SHP77 (cell line): ENCODE measurements at regions not wholly inside any gene's neighbourhood (a gene's known extent, or its start where the extent isn't known, plus 50 kb on each side); places are given as distances from the start of the nearest gene placed in this dataset.

ENCODE experiments used
- DNase-seq, 2 experiments: peaks; one replicate each; lab custom pipeline; 2025; lab: John Stamatoyannopoulos, UW

DNA sequence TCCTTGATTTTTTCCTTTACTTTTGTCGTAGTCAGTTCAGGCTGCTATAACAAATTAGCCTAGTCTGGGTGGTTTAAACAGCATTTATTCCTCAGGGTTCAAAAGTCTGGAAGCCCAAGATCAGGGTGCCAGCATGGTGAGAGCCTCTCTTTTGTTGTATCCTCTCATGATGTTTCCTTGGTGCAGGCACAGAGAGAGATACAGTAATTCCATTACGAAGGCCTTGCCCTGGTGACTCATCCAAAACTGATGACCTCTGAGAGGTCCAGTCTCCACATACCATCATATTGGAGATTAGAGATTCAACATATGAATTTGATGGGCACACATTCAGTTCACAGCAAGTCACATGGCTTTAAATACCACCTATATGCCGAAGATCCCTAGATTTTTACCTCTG lies 253.8 kb downstream of the CYRIA start:
- DNase-seq, result no peak

DNA sequence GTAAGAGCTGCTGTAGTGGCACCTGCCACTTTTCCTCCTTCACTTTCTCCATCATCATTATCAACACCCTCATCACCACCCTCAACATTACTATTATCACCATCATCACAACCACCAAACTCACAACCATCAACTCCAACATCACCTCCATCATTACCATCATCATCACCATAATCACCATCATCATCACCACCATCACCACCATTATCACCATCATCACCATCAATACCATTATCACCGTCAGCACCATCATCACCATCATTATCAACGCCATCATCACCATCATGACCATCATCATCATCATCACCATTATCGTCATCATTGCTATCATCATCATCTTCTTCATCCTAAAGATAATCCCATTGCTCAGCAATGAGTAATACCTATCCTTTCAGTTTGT lies 255.8 kb downstream of the CYRIA start:
- no peak for DNase-seq

DNA sequence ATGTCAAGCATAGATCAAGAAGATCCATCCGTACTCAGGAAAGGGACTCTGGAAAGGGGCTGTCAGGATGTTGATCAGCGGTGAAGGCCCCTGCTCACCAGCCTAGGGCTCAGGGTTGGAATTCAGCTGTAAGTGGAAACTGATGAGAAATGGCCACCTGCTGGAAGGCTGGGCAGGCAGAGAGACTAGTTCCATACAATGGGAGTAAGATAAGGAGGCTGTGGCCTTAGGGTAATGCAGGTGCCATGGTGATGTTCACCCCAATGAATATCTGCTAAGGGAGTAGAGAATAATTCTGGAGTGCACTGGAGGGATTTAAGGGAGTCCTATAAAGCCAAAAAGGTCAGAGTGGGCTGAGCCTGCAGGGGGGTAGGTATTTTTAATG lies 256.6 kb downstream of the CYRIA start:
- no peak for DNase-seq

DNA sequence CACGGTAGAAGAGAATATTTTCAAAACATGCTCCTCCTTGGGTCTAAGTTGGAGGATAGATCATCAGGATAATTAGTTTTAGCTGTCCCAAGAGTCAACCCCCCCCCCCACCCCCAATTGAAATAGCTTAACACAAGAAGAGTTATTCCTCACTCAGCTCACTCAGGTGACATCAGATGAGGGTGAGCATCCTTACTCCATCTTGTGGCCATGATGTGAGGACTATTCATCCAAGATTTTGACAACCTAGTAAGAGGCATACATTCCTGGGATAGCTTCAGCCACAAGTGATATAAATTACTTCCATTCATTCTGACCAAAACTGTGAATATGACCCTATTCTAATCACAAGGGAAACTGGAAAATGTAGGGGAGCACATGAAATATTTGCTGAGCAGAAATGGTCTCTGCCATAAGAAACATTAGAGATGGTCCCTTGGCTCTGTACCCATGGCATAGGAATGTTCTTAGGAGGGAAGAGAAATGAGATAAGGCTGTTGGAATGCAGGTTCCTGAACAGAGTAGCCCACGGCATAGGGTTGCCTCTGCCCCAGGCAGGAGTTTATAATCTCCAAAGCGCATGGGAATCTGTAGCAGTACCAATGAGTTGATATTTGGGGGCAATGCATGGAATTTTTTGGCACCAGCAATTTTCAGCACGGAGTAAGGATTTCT lies 257.2 kb downstream of the CYRIA start:
- DNase-seq, result no peak

DNA sequence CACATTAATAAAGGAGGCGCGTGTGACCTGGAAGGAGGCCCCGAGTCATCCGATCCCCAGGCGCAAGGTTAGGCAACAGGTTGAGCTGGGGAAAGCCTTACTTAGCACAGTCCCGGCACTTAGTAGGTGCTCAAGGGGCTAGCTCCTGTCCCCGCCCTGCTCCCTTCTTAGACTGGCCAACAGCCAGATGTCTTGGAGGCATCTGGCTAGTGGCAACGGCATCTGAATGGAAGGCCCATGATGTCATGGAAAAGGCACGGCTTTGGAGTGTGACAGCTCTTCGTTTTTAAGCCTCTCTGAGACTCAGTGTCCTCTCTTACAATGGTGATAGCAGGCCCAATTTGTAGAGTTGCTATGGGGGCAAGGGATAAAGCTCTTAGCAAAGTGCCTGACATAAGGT lies 258.3 kb downstream of the CYRIA start:
- DNase-seq, result no peak

DNA sequence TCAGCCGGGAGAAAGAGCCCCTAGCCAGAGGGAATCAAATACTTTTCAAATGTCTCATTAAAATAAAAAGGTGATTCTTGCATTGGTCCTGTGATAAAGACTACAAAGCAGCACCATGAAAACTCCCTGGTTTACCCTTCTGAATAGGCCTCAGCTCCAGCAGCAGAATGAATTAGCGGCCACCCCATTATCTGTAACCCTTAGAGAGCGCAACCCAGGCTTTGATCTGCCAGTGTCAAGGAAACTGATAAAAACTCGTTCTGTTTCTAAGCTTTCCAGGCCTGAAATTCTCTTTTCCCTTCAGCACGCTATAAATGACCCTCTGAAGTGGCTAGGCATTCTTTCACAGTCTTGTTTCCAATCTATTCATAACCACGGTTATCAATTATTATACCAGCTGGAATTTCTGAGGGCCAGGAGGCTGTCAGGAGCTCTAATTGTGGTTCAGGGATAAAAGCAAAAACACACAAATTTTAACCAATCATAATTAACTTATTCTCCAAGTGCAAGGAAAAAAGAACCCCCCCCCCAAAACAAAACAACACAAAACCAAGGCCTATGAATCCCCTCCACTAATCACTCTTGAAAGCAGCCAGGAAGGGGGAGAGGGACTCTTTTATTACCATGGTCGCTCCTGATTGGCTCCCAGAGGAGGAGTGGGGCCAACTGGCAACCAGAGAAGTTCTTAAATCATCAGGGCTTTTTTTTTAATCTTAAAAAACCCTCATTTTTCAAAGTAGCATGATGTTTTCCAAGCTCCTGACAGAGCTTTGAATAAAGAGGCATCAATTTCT lies 258.9 kb downstream of the CYRIA start:
- DNase-seq, result no peak

DNA sequence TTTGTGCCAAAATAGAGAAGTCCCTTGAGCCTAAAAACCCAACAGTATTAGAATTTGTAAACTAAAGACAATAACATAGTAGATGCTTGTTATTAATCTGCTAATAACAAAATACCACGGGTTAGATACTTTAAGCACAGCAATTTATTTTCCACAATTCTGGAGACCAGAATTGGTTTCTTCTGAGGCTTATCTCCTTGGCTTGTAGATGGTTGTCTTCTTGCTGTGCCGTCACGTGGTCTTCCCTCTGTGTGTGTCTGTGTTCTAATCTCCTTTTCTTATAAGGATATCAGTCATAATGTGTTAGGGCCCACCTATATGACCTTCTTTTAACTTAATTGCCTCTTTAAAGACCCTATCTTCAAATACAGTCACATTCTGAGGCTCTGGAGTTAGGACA lies 260.1 kb downstream of the CYRIA start:
- DNase-seq, result no peak

DNA sequence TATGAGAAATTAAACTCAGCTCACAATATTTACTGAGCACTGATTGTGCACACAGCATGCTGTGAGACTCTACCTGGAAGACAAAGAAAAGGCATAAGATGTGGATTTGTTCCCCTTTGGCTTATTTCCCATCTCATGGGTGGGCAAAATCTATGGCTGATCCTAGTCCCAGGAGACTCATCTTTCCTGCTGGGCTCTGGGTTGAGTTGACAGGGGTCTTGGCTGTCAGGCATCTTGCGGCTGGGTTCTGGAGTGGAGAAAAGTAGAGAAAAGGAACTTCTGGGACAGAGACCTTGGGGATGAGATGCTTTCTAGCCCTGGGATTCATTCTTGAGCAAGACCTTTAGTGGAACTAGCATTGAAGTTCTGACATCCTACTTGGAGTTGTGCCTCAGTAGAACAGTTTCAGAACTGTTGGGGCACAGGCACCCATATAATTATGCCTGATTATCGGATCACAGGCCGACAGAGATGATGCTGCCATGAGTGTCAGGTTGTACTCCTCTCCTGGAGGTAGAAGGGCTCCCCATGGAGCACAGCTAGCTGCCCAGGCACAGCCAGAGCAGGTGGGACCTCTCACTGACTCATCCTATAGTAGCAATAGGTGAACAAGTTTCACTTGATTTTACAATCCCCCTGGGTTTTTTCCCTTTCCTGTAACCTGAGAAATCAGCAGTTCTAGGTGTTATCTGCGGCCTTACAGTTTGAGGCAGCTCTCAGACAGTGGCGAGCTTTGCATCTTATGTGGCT lies 260.9 kb downstream of the CYRIA start:
- no peak for DNase-seq

DNA sequence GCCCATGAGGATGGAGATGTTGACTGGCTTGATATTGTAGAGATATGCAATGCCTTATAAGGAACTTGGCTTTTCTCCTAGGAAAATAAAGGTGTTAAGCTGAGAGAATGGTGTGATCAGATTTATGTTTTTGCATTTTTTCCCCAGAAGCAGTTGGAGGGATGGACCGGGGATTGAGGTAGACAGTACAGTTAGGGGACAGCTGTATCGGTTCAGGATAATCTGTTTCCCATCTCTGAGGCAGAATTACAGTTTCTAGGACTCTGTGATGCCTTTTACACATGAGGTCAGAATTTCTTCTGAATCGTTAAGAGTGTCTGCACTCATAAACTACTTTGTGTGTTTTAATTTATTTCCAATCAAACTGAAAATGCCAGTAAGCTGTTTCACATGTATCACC lies 261.5 kb downstream of the CYRIA start:
- DNase-seq, result no peak

DNA sequence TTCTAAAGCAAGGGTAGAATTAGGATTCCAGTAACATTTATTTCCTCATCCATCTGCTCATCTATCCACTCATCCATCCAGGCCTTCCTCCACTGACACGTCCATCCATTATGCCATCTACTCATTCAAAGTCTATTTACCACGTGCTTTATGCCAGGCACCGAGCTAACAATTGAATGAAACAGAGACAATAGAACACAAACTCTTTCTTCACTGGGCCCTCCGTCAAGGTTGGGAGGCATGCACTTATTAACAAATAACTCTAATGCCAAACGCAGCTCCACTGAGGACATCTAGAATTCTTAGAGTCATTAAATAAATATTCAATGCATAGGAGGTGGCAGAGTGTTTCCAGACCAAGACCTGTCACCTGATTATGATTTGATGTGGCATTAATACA lies 262.7 kb downstream of the CYRIA start:
- DNase-seq, result no peak

DNA sequence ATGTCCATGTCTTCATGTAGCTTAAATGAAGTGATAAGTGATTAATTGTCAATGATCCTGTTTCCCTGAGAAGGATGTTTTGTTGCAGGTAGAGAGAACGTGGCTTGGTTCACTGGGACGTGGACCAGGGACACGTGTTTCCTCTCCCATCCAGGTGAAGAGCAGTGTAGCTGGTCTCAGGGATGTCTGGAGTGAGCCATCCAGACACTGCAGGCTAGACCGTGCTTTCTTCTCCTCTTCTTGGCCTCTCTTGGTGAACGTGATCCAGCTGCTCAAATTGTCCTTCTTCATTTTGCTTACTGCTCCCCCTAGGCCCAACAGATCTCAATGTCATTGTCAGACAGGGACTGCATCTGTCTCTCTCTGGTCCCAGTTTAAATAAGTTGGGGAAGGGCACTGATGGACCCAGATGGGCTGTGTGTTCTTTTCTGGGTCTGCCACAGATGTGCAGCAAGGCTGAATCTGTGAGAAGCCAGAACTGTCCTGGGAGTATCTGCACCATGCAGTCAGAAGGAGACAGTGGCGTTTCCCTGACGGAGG lies 263.8 kb downstream of the CYRIA start:
- DNase-seq, result no peak

DNA sequence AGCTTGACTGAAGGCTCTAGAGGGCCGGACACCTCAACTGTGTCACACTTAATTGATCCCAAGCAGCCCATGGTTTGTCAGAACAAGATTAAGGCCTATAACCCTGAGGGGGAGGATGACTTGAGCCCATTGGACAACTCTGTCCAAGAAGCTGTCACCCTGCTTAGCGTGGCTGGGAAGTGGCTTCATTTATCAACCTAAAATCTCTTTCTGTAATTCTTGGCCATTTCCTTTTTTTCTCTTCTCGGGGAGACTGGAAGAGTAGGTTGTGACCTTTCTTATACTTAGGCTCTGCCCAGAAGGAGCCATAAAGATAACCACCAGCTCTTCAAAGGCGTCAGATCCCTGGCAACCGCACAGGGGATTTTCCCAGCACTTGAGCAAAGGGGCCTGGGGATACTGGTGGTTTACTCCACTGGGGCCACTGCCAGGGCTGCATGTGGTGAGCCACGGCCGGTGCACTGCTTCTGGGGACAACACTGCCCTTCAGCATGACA lies 265.5 kb downstream of the CYRIA start:
- no peak for DNase-seq

DNA sequence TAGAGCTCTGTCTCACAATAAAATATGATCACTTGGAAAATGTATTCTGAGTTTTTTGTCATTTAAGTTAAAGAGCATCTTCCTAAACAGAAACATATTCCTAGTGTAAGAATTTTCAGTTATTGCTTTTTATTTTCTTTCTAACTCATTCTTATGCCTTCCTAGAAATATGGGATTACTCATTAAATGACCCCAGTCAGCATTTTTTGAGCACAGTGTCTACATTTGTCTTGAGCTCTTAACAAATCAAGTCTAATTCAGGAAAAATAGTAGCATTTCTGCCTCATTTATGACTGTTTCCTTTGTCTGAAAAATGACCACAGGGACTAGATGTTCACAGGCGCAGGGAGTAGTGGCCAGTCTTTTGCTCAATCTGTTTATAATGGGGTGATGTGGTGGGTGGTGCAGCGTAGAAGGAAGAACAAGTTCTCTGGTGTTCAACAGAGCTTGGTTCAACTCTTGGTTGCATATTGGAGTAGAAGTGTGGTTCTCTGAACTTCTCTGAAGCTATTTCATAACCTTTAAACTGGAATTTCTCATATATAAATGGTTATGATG lies 267.1 kb downstream of the CYRIA start:
- DNase-seq, result no peak

DNA sequence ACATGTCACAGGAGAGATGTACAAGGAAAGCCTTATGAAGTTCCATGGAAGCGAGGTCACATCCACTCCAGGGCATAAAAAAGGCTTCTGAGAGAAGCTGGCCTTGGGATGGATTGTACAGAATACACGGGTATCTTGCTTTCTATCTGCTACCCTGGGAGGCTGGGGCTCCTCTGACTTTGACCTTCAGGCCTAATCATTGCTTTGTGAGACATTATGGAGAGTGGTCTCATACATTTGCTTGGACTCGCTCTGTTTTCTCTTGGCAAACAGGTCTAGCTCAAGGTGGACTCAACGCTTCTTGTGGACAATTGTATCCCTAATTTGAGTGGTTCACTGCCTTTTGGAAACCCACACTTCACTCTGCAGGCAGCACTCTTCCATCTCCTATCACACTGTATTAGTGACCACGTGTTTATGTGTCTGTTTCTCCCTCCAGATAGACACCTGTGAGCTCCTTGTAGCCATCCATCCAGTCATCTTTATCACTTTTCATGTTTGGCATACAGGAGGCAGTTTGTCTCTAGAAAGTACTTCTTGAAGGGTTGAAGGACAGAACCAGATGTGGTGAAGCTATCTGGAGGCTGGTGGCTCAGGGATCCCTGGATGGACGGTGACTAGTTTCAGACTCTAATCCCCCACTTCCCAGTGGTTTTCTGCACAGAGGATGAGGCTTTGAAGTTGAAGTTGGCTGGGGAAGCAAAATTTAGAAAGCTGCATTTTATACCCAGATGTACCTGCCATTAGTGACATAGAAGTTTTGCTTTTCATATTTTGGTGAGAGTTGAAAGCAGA lies 267.8 kb downstream of the CYRIA start:
- DNase-seq, result no peak

DNA sequence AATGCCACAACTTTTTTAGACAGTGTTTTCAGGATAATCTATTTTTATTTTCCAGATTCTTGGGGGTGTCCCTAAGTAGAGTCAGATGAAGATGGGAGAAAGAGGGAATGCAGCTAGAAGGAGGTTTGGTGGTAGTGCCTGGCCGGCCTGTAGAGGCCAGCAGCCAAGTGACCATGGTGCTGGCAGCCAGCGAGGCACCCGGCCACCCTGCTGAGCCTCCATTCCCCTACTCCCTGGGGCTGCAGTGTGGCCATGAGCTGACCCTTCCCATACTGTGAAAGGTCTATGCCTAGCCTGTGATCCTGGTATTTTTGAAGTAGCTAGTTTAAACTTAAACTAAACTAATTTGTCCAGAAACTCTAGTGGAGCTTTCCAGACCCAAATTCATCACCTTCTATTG lies 268.6 kb downstream of the CYRIA start:
- DNase-seq, result no peak

DNA sequence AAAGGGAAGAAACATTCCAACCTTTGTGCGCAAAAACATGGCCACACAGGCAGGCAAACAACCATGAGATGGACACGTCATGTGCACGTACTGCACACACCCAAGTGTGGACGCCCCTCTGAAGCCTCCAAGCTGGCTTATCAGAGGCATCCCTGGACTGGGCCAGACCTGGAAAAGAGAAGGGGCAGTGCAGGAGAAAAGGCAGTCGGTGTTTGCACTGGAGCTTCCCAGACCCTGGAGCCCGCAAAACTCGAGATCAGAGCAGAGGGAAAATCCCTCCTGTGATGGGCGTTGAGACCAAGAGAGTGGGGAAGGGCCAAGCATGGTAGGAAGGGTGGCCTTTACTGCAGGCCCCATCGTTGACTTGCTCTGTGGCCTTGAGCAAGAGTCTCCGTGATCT lies 269.5 kb downstream of the CYRIA start:
- DNase-seq, result no peak

DNA sequence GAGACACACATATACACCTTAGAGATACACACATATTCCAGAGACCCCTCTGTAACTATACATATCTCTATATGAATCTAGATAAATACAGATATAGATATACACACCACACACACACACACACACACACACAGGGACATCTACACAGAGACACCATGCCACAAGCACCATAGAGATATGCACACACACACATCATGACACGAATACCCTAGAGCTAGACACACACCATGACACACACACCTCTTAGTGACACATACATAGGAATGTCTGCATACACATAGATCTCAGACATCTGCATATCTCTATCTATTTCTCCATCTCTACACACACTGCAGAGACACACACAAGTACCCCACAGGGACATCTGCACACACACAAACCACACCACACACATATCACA lies 270.0 kb downstream of the CYRIA start:
- DNase-seq, result no peak

DNA sequence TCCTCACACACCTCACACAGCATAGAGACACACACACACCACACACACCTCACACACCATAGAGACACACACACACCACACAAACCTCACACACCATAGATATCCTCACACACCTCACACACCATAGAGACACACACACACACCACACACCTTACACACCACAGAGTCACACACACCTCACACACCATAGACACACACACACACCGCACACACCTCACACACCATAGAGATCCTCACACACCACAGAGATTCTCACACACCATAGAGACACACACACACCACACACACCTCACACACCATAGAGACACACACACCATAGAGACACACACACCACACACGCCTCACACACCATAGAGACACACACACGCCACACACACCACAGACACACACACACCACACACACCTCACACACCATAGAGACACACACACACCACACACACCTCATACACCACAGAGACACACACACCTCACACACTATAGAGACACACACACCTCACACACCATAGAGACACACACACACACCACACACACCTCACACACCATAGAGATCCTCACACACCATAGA lies 270.6 kb downstream of the CYRIA start:
- DNase-seq, result no peak

DNA sequence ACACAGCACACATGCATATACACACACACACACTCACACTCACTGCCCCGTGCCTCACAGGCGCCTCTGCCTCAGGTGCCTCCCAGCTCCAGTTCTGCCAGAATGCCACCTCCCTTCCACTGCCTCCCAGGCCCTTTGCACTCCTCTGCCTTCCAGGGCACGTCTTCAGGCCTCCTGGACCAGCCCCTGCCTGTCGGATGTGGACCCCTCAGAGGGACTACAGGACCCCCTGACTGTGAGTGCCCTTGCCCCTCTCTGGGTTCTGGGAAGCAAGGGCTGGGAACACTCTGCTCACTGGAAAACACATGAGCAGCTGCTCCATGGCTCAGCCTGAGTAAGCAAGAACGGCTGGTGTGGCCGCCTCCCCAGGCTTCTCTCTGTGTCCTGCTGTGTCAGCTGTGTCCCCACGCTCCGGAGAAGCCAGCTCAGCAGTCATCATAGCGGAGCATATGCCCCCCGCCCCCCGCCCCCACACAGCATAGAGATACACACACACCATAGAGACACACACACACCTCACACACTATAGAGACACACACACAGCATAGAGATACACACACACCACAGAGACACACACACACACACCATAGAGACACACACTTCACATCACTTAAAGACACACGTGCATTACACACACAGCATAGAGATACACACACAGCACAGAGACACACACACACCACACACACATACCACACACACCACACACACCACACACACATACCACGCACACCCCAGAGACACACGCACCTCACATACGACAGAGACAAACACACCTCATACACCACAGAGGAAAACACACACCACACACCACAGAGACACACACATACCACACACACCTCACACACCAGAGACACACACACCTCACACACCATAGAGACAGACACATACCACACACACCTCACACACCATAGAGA lies 271.3 kb downstream of the CYRIA start:
- peak in 1 of 2 experiments; percentile 4 for DNase-seq

DNA sequence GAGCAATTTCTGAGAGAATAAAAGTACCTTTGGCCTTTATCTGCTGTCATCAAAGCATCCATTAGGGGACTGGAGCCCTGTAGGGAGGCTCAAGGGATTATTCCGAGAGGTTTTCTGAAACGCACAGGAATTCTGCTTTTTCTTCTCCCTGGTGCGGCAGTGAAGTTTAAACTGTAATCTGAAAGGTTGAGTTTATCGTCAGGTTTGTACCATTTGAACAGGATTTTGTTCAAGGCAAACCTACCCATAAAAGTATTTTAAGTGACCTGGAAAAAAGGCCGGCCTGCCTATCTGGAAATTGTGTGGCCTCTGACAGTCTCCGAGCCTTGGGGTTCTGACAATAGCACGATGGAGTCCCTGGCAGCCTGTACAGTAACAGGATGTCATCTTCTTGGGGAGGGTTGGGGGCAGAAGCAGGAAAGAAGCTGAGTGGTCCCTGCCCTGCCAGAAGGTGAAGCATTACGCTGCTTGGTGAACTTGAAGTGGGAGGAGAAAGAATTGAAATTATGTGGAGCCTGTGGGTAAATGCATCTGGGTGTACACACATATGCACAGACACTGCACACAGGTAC lies 272.0 kb downstream of the CYRIA start:
- no peak for DNase-seq
